Spinal cord (tissue), 9 donors: ENCODE measurements at regions not wholly inside any gene's neighbourhood (a gene's known extent, or its start where the extent isn't known, plus 50 kb on each side); places are given as distances from the start of the nearest gene placed in this dataset.
A peak's percentile ranks its signal among the peaks of the same experiment; 100 is the strongest.

Experiments
- DNase-seq, 6 donors: peaks; one replicate each; pipeline versions ENCODE4 v3.0.0 to v3.0.0-alpha.2; 2013 to 2015; ENCODE audit warnings: low spot score in 6 of 6, low read depth in 4 of 6
- H3K27ac ChIP-seq: one replicate; pipeline ENCODE4 v1.5.1; 2013; ENCODE audit warnings: low read depth, low read length, control low read depth
- H3K27me3 ChIP-seq: one replicate; pipeline ENCODE4 v1.6.1; 2013; ENCODE audit warnings: low read length; ENCODE audit not compliant: control insufficient read depth, insufficient read depth
- H3K36me3 ChIP-seq: one replicate; pipeline ENCODE4 v1.6.1; 2013; ENCODE audit warnings: low read length; ENCODE audit not compliant: control insufficient read depth, insufficient read depth
- H3K4me1 ChIP-seq: one replicate; pipeline ENCODE4 v1.6.1; 2013; ENCODE audit warnings: low read length; ENCODE audit not compliant: control insufficient read depth, insufficient read depth
- H3K4me3 ChIP-seq: one replicate; pipeline ENCODE4 v1.5.1; 2013; ENCODE audit warnings: low read depth, low read length, control low read depth
- H3K9me3 ChIP-seq: one replicate; pipeline ENCODE4 v1.6.1; 2013; ENCODE audit warnings: low read length; ENCODE audit not compliant: control insufficient read depth, insufficient read depth
- WGBS: methylation state at CpG from one replicate; pipeline ENCODE4 v1.1.5; 2013; ENCODE audit warnings: missing lambda C conversion rate; ENCODE audit not compliant: insufficient coverage; 5-methylcytosine and 5-hydroxymethylcytosine counted together
- donor health status: healthy.

GRCh38 chr10:3723766-3724165 is 61.2 kb downstream of the KLF6 start:
- no peaks in the 10 kb centered on the region for H3K27me3 ChIP-seq
- no peaks in the 10 kb centered on the region for H3K36me3 ChIP-seq
- H3K27ac ChIP-seq = no peak overlapping the region
- peaks cover 1% of the 10 kb centered on the region for H3K9me3 ChIP-seq
- peak in 1 of 6 donors; percentile 72 for DNase-seq
- H3K4me1 ChIP-seq = no peaks in the 10 kb centered on the region
- no peak overlapping the region for H3K4me3 ChIP-seq
- WGBS = 88% methylated on average over 1 of the region's 5 CpGs

DNA sequence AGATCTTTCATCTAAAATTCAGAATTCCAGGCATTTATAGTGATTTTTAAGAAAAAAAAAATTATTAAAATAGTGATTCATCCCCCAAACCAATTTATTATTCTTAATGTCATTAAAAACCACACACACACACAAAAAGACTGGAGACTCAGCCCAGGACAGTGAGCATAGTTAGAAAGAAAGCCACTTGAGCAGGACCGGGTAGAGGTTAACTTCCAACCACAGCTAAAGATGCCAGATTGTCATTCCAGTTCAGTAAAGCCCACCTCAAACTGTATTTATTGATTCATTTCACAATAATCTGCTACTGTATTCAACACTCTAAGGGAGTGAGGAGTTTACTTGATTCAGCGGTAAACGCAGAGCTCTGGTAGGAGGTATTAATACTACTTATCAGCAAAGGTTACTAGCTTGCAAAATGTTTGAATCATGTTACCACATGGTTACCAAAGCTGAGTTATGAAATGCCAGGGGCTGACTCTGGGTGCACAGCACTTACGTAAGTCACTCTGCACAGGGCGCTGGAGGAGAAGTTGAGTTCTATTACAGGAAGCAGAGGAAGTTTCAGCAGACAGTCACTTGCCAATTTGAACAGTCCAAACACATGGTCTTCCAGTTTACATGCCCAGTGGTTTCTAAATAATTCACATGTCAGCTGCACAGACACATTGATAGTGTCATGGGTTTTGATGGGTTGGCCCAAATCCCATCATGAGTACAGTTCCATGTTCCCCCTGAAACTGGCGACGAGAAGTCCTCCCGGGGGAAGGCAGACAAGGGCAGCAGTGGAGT is 64.6 kb downstream of the KLF6 start:
- H3K4me1 ChIP-seq = no peaks in the 10 kb centered on the region
- H3K36me3 ChIP-seq = no peaks in the 10 kb centered on the region
- no peaks in the 10 kb centered on the region for H3K27me3 ChIP-seq
- WGBS = 82% methylated on average over 5 of the region's 8 CpGs
- H3K27ac ChIP-seq = no peak overlapping the region
- peaks cover 1% of the 10 kb centered on the region for H3K9me3 ChIP-seq
- DNase-seq = peak in 2 of 6 donors; percentile 38 to 71
- no peak overlapping the region for H3K4me3 ChIP-seq

DNA sequence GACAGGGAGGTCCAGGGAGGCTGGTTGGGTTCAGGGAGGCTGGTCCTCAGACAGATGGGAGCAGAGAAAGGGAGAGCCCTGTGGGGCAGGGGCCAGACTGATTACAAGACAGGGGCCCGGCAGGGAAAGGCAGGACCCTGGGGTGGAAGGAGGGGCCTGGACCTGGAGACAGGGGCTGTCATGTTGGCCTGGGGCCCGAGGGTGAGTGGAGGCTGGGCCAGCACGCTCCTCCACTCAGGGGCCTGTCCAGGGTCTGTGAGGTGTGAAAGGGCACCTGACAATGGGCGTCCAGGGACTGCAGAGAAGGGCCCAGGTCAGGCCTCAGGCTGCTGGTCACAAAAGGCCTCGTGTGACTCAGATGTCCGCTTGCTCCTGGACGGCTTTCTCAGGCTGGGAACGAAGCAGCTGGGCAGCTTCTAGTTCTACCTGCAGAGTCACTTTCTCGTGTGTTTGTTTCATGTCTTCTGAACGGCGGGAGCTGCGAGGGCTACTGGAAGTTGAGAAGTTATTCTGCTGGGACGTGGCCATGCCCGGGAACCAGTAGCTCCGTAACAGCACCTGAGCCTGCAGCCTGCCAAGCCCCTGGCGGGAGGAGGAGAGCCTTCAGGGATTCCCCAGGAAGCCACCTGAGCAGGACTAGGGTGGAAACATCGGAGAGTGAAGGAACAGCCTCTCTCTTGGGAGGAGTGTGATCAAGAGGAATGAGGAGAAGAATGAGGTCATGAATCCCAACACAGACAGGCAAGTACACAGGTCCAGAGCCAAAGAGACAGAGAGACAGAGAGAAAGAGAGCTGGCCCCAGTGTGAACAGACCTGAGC is 65.8 kb downstream of the KLF6 start:
- H3K4me3 ChIP-seq = no peak overlapping the region
- no peaks in the 10 kb centered on the region for H3K4me1 ChIP-seq
- H3K36me3 ChIP-seq = no peaks in the 10 kb centered on the region
- no peaks in the 10 kb centered on the region for H3K9me3 ChIP-seq
- WGBS = 91% methylated on average over 17 of the region's 17 CpGs
- DNase-seq = no peak
- no peaks in the 10 kb centered on the region for H3K27me3 ChIP-seq
- H3K27ac ChIP-seq = no peak overlapping the region

DNA sequence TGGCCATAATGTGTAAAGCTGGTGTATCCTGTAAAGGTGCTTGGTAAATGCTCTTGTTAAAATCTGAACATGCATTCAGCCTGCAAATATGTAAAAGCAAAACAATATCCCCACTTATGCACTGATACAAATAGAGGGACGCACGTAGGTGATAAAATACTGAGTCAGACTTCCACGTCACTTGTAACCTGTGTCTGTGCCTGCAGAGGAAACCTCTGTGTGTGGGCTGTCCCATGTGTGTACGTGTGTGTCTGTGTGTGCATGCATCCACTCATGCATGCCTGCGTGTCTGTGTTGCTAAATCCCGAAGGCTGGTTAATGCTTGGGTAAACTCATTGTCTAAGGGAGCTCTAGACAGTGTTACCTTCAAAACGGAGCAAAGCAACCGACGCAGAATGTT is 68.9 kb downstream of the KLF6 start:
- Histone ChIP-seq H3K27ac (no peak overlapping the region), H3K4me1 (no peaks in the 10 kb centered on the region), H3K9me3 (peaks cover 3% of the 10 kb centered on the region), H3K36me3 (no peaks in the 10 kb centered on the region), H3K4me3 (no peak overlapping the region), H3K27me3 (no peaks in the 10 kb centered on the region)
- 69% methylated on average over 8 of the region's 9 CpGs for WGBS
- DNase-seq = peak in 1 of 6 donors; percentile 45

DNA sequence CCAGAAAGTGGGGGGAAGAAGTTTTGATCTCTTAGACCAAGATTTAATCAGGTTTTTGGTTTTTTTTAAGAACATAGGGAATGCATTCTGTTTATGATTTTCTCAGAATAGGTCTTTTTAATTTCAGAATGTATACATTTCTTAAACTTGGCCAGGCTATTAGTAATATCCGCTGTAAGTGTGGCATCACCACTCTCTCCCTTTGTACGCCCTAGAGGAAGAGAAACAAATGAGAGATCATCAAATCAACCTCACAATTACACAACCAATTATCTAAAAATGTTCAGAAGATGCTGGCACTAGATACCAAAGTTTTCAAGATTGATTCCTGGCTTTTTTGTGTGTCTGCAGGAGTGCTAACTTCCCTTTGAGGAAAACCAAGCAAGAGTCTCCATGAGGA is 70.0 kb downstream of the KLF6 start:
- no peak overlapping the region for H3K4me3 ChIP-seq
- WGBS = no CpG with 5 or more reads among the region's 2 CpGs
- no peak for DNase-seq
- H3K9me3 ChIP-seq = peaks cover 3% of the 10 kb centered on the region
- H3K4me1 ChIP-seq = no peaks in the 10 kb centered on the region
- H3K36me3 ChIP-seq = no peaks in the 10 kb centered on the region
- no peak overlapping the region for H3K27ac ChIP-seq
- no peaks in the 10 kb centered on the region for H3K27me3 ChIP-seq

- no peaks in the 10 kb centered on the region for H3K27me3 ChIP-seq
- no peak overlapping the region for H3K4me3 ChIP-seq
- no peak overlapping the region for H3K27ac ChIP-seq
- H3K4me1 ChIP-seq = no peaks in the 10 kb centered on the region
- peak in 2 of 6 donors; percentile 11 to 14 for DNase-seq
- no peaks in the 10 kb centered on the region for H3K36me3 ChIP-seq
- WGBS = 83% methylated on average over 2 of the region's 6 CpGs
- H3K9me3 ChIP-seq = peaks cover 3% of the 10 kb centered on the region
These were observed 70.5 kb downstream of the KLF6 start for GRCh38 chr10:3714531-3714930.

DNA sequence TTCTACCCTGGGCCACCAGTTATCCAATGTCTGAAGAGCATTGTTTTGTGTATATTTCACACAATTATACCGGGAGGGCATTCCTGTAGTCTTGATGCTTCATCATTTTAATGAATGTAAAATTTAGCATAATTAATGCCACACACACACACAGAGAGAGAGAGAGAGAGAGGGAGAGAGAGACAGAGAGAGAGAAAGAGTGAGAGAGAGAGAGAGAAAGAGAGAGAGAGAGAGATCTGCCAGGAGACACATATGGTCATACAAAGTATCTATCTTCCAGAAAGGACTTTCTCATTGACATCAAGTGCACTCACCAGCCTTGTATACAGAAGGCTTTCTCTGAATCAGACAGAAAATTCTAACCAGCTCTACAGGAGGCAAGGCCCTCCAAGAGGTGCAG is 72.3 kb downstream of the KLF6 start:
- no peaks in the 10 kb centered on the region for H3K4me1 ChIP-seq
- DNase-seq = no peak
- no peaks in the 10 kb centered on the region for H3K36me3 ChIP-seq
- H3K27ac ChIP-seq = no peak overlapping the region
- H3K27me3 ChIP-seq = no peaks in the 10 kb centered on the region
- H3K9me3 ChIP-seq = peaks cover 3% of the 10 kb centered on the region
- H3K4me3 ChIP-seq = no peak overlapping the region
- WGBS = no CpG with 5 or more reads among the region's 1 CpG

GRCh38 chr10:3711918-3712317 is 73.1 kb downstream of the KLF6 start:
- no peaks in the 10 kb centered on the region for H3K27me3 ChIP-seq
- H3K36me3 ChIP-seq = no peaks in the 10 kb centered on the region
- DNase-seq = no peak
- H3K4me1 ChIP-seq = no peaks in the 10 kb centered on the region
- H3K27ac ChIP-seq = no peak overlapping the region
- H3K9me3 ChIP-seq = peaks cover 3% of the 10 kb centered on the region
- no peak overlapping the region for H3K4me3 ChIP-seq

DNA sequence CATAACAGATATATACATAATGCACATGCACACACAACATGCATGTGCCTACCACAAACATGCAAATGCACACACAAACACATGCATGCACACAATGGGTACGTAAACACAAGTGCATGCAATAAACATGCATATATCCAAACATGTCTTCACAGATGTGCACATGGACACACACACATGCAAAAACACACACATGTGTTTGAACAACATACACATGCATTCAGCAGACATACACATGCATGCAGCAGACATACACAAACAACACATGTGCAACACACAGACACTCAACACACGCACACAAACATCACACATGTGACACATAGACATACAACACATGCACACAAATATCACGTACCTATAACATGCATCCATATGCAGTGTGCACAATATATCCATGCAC is 74.2 kb downstream of the KLF6 start:
- WGBS = 88% methylated on average over 2 of the region's 3 CpGs
- Histone ChIP-seq H3K27ac (no peak overlapping the region), H3K27me3 (no peaks in the 10 kb centered on the region), H3K4me1 (no peaks in the 10 kb centered on the region), H3K36me3 (no peaks in the 10 kb centered on the region), H3K9me3 (peaks cover 3% of the 10 kb centered on the region), H3K4me3 (no peak overlapping the region)
- no peak for DNase-seq
